Progenitor cell of endocrine pancreas (in vitro differentiated cells): ENCODE measurements at regions not wholly inside any gene's neighbourhood (a gene's known extent, or its start where the extent isn't known, plus 50 kb on each side); places are given as distances from the start of the nearest gene placed in this dataset.

Source experiments
- DNase-seq: peaks from one replicate; pipeline ENCODE4 v3.0.0; 2021; ENCODE audit warnings: low spot score; ENCODE audit not compliant: unreplicated experiment
- H3K27ac Mint-ChIP-seq: 2 replicates; pipeline ENCODE4 v1.8.0; 2021; ENCODE audit warnings: mild to moderate bottlenecking, moderate library complexity, mixed read lengths
- H3K27me3 Mint-ChIP-seq: 2 replicates; pipeline ENCODE4 v1.8.0; 2021; ENCODE audit warnings: mixed read lengths
- H3K36me3 Mint-ChIP-seq: 2 replicates; pipeline ENCODE4 v1.8.0; 2022; ENCODE audit warnings: mixed read lengths; ENCODE audit not compliant: insufficient read depth
- H3K4me1 Mint-ChIP-seq: 2 replicates; pipeline ENCODE4 v1.8.0; 2021; ENCODE audit warnings: low read depth, mixed read lengths
- H3K4me3 Mint-ChIP-seq: 2 replicates; pipeline ENCODE4 v1.8.0; 2021; ENCODE audit warnings: low read depth, mild to moderate bottlenecking, moderate library complexity, mixed read lengths
- H3K9me3 Mint-ChIP-seq: 2 replicates; pipeline ENCODE4 v1.8.0; 2021; ENCODE audit warnings: low read depth, mixed read lengths
- TF ChIP-seq, protein P1 (sequence below): fragments of 200-600 bp; sonication (generic); IDR thresholded peaks from one replicate; pipeline ENCODE4 v1.5.0; 2021; ENCODE audit warnings: antibody characterized with exemption, mild to moderate bottlenecking; ENCODE audit not compliant: unreplicated experiment

DNA sequence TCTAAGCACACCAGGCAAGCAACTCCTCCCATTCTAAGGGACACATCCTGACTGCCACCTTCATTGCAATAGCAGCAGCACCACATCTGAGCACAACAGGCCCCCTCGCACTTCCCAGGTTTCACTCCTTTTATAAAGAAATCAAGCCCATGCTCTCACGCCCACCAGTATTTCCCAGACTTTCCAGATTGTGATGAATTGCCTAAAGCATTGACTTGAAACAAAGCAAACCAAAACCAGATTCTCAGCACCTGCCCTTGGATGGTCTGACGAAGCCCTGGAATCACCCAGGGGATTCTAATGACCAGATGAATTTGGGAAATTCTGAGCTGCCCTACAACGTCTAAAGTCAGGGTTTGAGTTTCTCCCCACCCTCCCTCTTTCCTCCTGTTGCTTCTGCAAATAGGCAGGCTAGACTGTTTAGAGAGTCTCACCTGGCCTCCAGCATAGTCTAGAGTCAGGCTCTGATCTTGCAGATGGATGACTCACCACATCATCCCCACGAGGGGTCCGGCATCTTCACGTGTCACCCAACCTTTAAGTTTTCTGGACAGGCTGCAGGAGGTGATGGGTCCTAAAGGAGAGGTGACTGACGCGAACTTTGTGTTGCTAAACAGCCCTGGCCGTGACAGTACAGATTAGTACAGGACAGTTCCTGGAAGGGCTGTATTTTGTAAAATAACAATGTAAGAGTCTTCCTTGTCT is 198.0 kb downstream of the SKIDA1 start:
- Mint-ChIP-seq H3K9me3 (no peaks in the 10 kb centered on the region), H3K4me1 (peaks cover 5% of the 10 kb centered on the region), H3K27ac (peak overlapping the region; percentile 9), H3K36me3 (no peaks in the 10 kb centered on the region), H3K4me3 (no peak overlapping the region), H3K27me3 (no peaks in the 10 kb centered on the region)
- TF ChIP-seq, protein P1, sequence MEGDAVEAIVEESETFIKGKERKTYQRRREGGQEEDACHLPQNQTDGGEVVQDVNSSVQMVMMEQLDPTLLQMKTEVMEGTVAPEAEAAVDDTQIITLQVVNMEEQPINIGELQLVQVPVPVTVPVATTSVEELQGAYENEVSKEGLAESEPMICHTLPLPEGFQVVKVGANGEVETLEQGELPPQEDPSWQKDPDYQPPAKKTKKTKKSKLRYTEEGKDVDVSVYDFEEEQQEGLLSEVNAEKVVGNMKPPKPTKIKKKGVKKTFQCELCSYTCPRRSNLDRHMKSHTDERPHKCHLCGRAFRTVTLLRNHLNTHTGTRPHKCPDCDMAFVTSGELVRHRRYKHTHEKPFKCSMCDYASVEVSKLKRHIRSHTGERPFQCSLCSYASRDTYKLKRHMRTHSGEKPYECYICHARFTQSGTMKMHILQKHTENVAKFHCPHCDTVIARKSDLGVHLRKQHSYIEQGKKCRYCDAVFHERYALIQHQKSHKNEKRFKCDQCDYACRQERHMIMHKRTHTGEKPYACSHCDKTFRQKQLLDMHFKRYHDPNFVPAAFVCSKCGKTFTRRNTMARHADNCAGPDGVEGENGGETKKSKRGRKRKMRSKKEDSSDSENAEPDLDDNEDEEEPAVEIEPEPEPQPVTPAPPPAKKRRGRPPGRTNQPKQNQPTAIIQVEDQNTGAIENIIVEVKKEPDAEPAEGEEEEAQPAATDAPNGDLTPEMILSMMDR = no peak
- DNase-seq = no peak

DNA sequence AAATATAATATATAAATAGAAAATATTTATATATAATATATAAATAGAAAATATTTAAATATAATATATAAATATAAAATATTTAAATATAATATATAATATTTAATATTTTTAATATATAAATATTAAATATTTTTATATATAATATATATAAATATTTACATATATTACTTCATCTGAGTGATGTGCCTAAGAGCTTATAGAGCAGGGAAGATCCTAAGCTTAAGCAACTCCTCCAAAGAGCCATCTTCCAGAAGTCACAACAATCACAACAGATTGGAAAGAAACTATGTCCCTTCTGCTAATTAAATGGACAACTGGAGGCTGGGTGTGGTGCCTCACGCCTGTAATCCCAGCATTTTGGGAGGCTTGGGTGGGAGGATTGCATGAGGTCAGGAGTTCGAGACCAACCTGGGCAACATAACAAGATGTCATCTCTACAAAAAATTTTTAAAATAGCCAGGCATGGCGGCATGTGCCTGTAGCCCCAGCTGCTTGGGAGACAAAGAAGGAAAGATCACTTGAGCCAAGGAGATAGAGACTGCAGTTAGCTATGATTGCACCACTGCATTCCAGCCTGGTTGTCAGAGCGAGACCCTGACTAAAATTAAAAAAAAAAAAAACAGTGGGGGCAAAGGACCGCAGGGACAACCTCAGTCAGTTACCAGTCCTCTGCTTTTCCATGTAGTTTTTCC is 198.7 kb downstream of the SKIDA1 start:
- Mint-ChIP-seq H3K27ac (no peak overlapping the region), H3K9me3 (no peaks in the 10 kb centered on the region), H3K27me3 (no peaks in the 10 kb centered on the region), H3K4me3 (no peak overlapping the region), H3K4me1 (peaks cover 5% of the 10 kb centered on the region), H3K36me3 (no peaks in the 10 kb centered on the region)
- DNase-seq = no peak
- TF ChIP-seq, protein P1 = no peak

DNA sequence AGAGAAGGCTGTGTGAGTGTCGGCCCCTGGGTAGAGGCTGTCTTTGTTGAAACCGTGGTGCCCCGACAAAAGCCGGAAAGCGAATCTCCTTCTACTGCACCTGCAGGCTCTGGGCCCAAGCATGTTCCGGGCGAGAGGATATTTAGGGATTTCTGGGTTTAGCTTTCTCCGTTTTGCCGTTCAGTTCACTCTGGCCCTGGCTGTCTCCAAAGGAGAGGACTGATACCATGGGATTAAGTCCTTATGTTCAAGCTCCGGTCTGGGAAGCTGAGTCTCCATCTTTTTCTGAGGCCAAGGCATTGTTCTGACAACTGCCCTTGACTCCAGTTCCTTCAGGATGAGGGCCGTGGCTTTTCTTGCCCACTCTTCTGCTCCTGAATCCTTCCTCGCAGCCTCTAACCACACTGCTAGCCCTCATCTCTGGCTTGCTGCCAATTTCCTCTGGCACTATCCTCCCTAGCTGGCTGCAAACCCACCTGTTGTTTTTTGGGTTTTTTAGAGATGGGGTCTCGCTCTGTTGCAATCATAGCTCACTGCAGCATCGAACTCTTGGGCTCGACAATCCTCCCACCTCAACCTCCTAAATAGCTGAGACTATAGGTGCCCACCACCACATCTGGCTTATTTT is 206.8 kb downstream of the SKIDA1 start:
- DNase-seq = no peak
- Mint-ChIP-seq H3K9me3 (no peaks in the 10 kb centered on the region), H3K4me1 (peaks cover 16% of the 10 kb centered on the region), H3K27me3 (peaks cover 2% of the 10 kb centered on the region), H3K27ac (no peak overlapping the region), H3K36me3 (no peaks in the 10 kb centered on the region), H3K4me3 (no peak overlapping the region)
- TF ChIP-seq, protein P1 = no peak

DNA sequence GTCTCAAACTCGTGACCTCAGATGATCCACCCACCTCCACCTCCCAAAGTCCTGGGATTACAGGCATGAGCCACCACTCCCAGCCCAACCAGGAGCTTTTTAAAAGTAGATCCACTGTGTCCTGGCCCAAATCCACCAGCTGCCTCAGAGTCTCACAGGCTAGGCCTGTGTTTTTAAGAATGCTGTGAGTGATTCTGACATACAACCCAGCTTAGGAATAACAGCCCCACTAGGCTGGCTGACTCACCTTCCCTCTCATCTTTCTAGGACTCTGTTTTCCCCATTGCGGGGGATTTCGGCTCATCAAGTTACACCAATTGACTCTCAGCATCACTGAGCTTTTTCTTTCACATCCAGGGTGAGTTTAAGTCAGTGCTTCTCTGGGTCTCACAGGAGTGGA is 207.6 kb downstream of the SKIDA1 start:
- Mint-ChIP-seq H3K9me3 (no peaks in the 10 kb centered on the region), H3K27ac (no peak overlapping the region), H3K4me1 (peaks cover 16% of the 10 kb centered on the region), H3K36me3 (no peaks in the 10 kb centered on the region), H3K4me3 (no peak overlapping the region), H3K27me3 (peaks cover 2% of the 10 kb centered on the region)
- TF ChIP-seq, protein P1 = no peak
- DNase-seq = no peak

DNA sequence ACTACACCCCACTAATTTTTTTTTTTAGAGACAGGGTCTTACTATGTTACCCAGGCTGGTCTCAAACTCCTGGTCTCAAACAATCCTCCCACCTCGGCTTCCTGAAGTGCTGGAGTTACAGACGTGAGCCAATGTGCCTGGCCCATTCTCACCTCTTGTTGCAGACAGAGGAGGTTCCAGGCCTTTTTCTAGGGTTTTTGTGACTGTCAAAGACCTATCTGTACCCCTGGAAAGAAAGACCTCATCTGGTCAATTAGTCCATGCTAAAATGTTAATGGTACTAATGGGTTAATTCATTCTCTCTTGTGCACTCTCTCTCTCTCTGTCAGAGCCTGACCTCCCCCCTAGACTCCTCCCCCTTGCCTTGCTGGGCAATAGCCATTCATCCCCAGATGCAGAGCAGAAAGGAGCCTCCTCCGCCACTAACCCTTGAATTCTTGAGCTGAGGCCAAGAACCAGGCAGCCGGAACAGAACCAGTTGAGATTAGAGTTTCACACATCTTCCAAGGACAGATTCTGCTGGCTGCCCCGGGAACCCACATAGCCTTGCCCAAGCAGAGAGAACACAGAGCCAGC is 209.7 kb downstream of the SKIDA1 start:
- peaks cover 2% of the 10 kb centered on the region for H3K27me3 Mint-ChIP-seq
- H3K4me1 Mint-ChIP-seq = peaks cover 16% of the 10 kb centered on the region
- no peak overlapping the region for H3K4me3 Mint-ChIP-seq

More for the DNA sequence above, 209.7 kb downstream of the SKIDA1 start:
- no peak for DNase-seq
- H3K36me3 Mint-ChIP-seq = no peaks in the 10 kb centered on the region
- TF ChIP-seq, protein P1 = no peak
- peak overlapping the region; percentile 52 for H3K27ac Mint-ChIP-seq
- no peaks in the 10 kb centered on the region for H3K9me3 Mint-ChIP-seq
